Activated CD8-positive, alpha-beta memory T cell treated with anti-CD3 and anti-CD28 coated beads, Interleukin-2, amount 10 ng/mL, durations not matched to agents 7 days and 5 days (primary cell): ENCODE measurements at regions not wholly inside any gene's neighbourhood (a gene's known extent, or its start where the extent isn't known, plus 50 kb on each side); places are given as distances from the start of the nearest gene placed in this dataset.

Experiments used
- ATAC-seq: fragments of 150-1000 bp; cut with Tn5 transposase; one replicate; pipeline ENCODE4 v1.10.0; 2021; ENCODE audit warnings: moderate library complexity
- CTCF ChIA-PET: fragments of 350-600 bp; sonication (Branson Sonifier 250); formaldehyde crosslinking; loops from one replicate; lab custom pipeline; 2021; ENCODE audit warnings: antibody characterized with exemption; lab: Charles Lee
- DNase-seq: peaks from one replicate; pipeline ENCODE4 v3.0.0-alpha.2; 2020
- H3K27ac Mint-ChIP-seq: one replicate; pipeline ENCODE4 v1.8.0; 2021; ENCODE audit warnings: mild to moderate bottlenecking, mixed read lengths
- H3K27me3 Mint-ChIP-seq: one replicate; pipeline ENCODE4 v1.8.0; 2021; ENCODE audit warnings: mixed read lengths
- H3K36me3 Mint-ChIP-seq: one replicate; pipeline ENCODE4 v1.8.0; 2021; ENCODE audit warnings: mild to moderate bottlenecking, mixed read lengths
- H3K4me1 Mint-ChIP-seq: one replicate; pipeline ENCODE4 v1.8.0; 2021; ENCODE audit warnings: mixed read lengths
- H3K4me3 Mint-ChIP-seq: one replicate; pipeline ENCODE4 v1.8.0; 2021; ENCODE audit warnings: mild to moderate bottlenecking, moderate library complexity, mixed read lengths
- H3K9me3 Mint-ChIP-seq: one replicate; pipeline ENCODE4 v1.8.0; 2022; ENCODE audit warnings: low read depth, mixed read lengths

GRCh38 chr6:166836785-166837718, 119.3 kb downstream of the RNASET2 start:
- H3K4me3 Mint-ChIP-seq, result no peak overlapping the region
- H3K9me3 Mint-ChIP-seq, result peaks cover 10% of the 10 kb centered on the region
- H3K4me1 Mint-ChIP-seq, result peaks cover 5% of the 10 kb centered on the region
- no peak for DNase-seq
- peaks cover 3% of the 10 kb centered on the region for H3K27me3 Mint-ChIP-seq
- ATAC-seq, result no peak
- CTCF ChIA-PET, result no interaction called here
- no peak overlapping the region for H3K27ac Mint-ChIP-seq
- H3K36me3 Mint-ChIP-seq, result peaks cover 13% of the 10 kb centered on the region

- Mint-ChIP-seq H3K9me3 (peaks cover 10% of the 10 kb centered on the region), H3K36me3 (peaks cover 13% of the 10 kb centered on the region), H3K27me3 (peaks cover 3% of the 10 kb centered on the region), H3K27ac (no peak overlapping the region), H3K4me3 (no peak overlapping the region), H3K4me1 (peaks cover 23% of the 10 kb centered on the region)
- DNase-seq (no peak), ATAC-seq (no peak)
- CTCF ChIA-PET, result no interaction called here
Observed at GRCh38 chr6:166834049-166834448, 122.3 kb downstream of the RNASET2 start.

GRCh38 chr6:166830891-166831363, 125.4 kb downstream of the RNASET2 start:
- peaks cover 29% of the 10 kb centered on the region for H3K4me1 Mint-ChIP-seq
- H3K9me3 Mint-ChIP-seq, result peaks cover 10% of the 10 kb centered on the region
- H3K27me3 Mint-ChIP-seq, result peaks cover 7% of the 10 kb centered on the region
- CTCF ChIA-PET, result no interaction called here
- ATAC-seq (peak; percentile 27), DNase-seq (no peak)
- no peak overlapping the region for H3K4me3 Mint-ChIP-seq
- peaks cover 11% of the 10 kb centered on the region for H3K36me3 Mint-ChIP-seq
- H3K27ac Mint-ChIP-seq, result peak overlapping the region; percentile 69

- peak; percentile 57 for DNase-seq
- Mint-ChIP-seq H3K4me1 (peaks cover 29% of the 10 kb centered on the region), H3K27ac (peak overlapping the region; percentile 73), H3K27me3 (peaks cover 7% of the 10 kb centered on the region), H3K36me3 (peaks cover 11% of the 10 kb centered on the region), H3K4me3 (no peak overlapping the region), H3K9me3 (peaks cover 10% of the 10 kb centered on the region)
- ATAC-seq, result peak; percentile 68
- CTCF ChIA-PET, result no interaction called here
Observed at GRCh38 chr6:166830185-166830890, 126.0 kb downstream of the RNASET2 start.

GRCh38 chr6:166826264-166826663, 130.1 kb downstream of the RNASET2 start:
- no peak overlapping the region for H3K4me3 Mint-ChIP-seq
- H3K4me1 Mint-ChIP-seq, result peaks cover 21% of the 10 kb centered on the region
- peaks cover 4% of the 10 kb centered on the region for H3K27me3 Mint-ChIP-seq
- H3K27ac Mint-ChIP-seq, result no peak overlapping the region
- H3K36me3 Mint-ChIP-seq, result no peaks in the 10 kb centered on the region
- ATAC-seq, result no peak
- no peaks in the 10 kb centered on the region for H3K9me3 Mint-ChIP-seq
- DNase-seq, result no peak
- CTCF ChIA-PET, result no interaction called here

GRCh38 chr6:166825553-166826145, 130.7 kb downstream of the RNASET2 start:
- peaks cover 4% of the 10 kb centered on the region for H3K27me3 Mint-ChIP-seq
- ATAC-seq, result no peak
- peaks cover 15% of the 10 kb centered on the region for H3K4me1 Mint-ChIP-seq
- H3K27ac Mint-ChIP-seq, result no peak overlapping the region
- CTCF ChIA-PET, result no interaction called here
- no peaks in the 10 kb centered on the region for H3K36me3 Mint-ChIP-seq
- no peaks in the 10 kb centered on the region for H3K9me3 Mint-ChIP-seq
- DNase-seq, result no peak
- H3K4me3 Mint-ChIP-seq, result no peak overlapping the region

GRCh38 chr6:166824880-166825250, 131.5 kb downstream of the RNASET2 start:
- Mint-ChIP-seq H3K9me3 (no peaks in the 10 kb centered on the region), H3K4me1 (peaks cover 9% of the 10 kb centered on the region), H3K36me3 (no peaks in the 10 kb centered on the region), H3K27me3 (peaks cover 4% of the 10 kb centered on the region), H3K4me3 (no peak overlapping the region), H3K27ac (no peak overlapping the region)
- no peak for DNase-seq
- no peak for ATAC-seq
- CTCF ChIA-PET, result no interaction called here

GRCh38 chr6:166824146-166824879, 132.0 kb downstream of the RNASET2 start:
- ATAC-seq (no peak), DNase-seq (no peak)
- CTCF ChIA-PET, result no interaction called here
- no peak overlapping the region for H3K27ac Mint-ChIP-seq
- H3K36me3 Mint-ChIP-seq, result no peaks in the 10 kb centered on the region
- H3K27me3 Mint-ChIP-seq, result peaks cover 4% of the 10 kb centered on the region
- peaks cover 6% of the 10 kb centered on the region for H3K4me1 Mint-ChIP-seq
- no peaks in the 10 kb centered on the region for H3K9me3 Mint-ChIP-seq
- no peak overlapping the region for H3K4me3 Mint-ChIP-seq

GRCh38 chr6:166822609-166823008, 133.7 kb downstream of the RNASET2 start:
- no peaks in the 10 kb centered on the region for H3K4me1 Mint-ChIP-seq
- H3K9me3 Mint-ChIP-seq, result no peaks in the 10 kb centered on the region
- no peak overlapping the region for H3K4me3 Mint-ChIP-seq
- ATAC-seq (no peak), DNase-seq (no peak)
- peaks cover 2% of the 10 kb centered on the region for H3K27me3 Mint-ChIP-seq
- no peak overlapping the region for H3K27ac Mint-ChIP-seq
- H3K36me3 Mint-ChIP-seq, result no peaks in the 10 kb centered on the region
- CTCF ChIA-PET, result interaction anchor here (1.6 kb wide), 1 partner anchor 47 kb away, joined by 3 read pairs; no protein-coding TSS in a partner anchor

- H3K36me3 Mint-ChIP-seq, result no peaks in the 10 kb centered on the region
- CTCF ChIA-PET, result no interaction called here
- no peak for ATAC-seq
Observed at GRCh38 chr6:166820483-166820882, 135.9 kb downstream of the RNASET2 start.

GRCh38 chr6:166820070-166820469, 136.3 kb downstream of the RNASET2 start:
- Mint-ChIP-seq H3K4me1 (no peaks in the 10 kb centered on the region), H3K9me3 (no peaks in the 10 kb centered on the region), H3K27me3 (peaks cover 5% of the 10 kb centered on the region), H3K4me3 (no peak overlapping the region), H3K27ac (no peak overlapping the region), H3K36me3 (no peaks in the 10 kb centered on the region)
- DNase-seq, result no peak
- CTCF ChIA-PET, result no interaction called here
- ATAC-seq, result no peak

More at GRCh38 chr6:166820483-166820882, 135.9 kb downstream of the RNASET2 start:
- Mint-ChIP-seq H3K27me3 (peaks cover 5% of the 10 kb centered on the region), H3K4me1 (no peaks in the 10 kb centered on the region), H3K9me3 (no peaks in the 10 kb centered on the region), H3K4me3 (no peak overlapping the region), H3K27ac (no peak overlapping the region)
- DNase-seq, result no peak

GRCh38 chr6:166815629-166816028, 140.7 kb downstream of the RNASET2 start:
- H3K27ac Mint-ChIP-seq, result no peak overlapping the region
- CTCF ChIA-PET, result no interaction called here
- no peak overlapping the region for H3K4me3 Mint-ChIP-seq
- no peaks in the 10 kb centered on the region for H3K4me1 Mint-ChIP-seq
- no peaks in the 10 kb centered on the region for H3K36me3 Mint-ChIP-seq
- no peaks in the 10 kb centered on the region for H3K9me3 Mint-ChIP-seq
- no peak for ATAC-seq
- peaks cover 5% of the 10 kb centered on the region for H3K27me3 Mint-ChIP-seq
- DNase-seq, result no peak

GRCh38 chr6:166814390-166814789, 142.0 kb downstream of the RNASET2 start:
- H3K4me1 Mint-ChIP-seq, result no peaks in the 10 kb centered on the region
- DNase-seq (no peak), ATAC-seq (no peak)
- CTCF ChIA-PET, result no interaction called here
- H3K9me3 Mint-ChIP-seq, result no peaks in the 10 kb centered on the region
- H3K36me3 Mint-ChIP-seq, result no peaks in the 10 kb centered on the region
- H3K4me3 Mint-ChIP-seq, result no peak overlapping the region
- no peak overlapping the region for H3K27ac Mint-ChIP-seq
- H3K27me3 Mint-ChIP-seq, result peaks cover 5% of the 10 kb centered on the region
